H9 (cell line): ENCODE measurements at regions not wholly inside any gene's neighbourhood (a gene's known extent, or its start where the extent isn't known, plus 50 kb on each side); places are given as distances from the start of the nearest gene placed in this dataset.

Source experiments
- DNase-seq: peaks from one replicate; pipeline ENCODE4 v3.0.0-alpha.2; 2017
- H2AFZ ChIP-seq: one replicate; pipeline ENCODE4 v1.6.1; 2013; ENCODE audit warnings: mild to moderate bottlenecking, low read length, control low read depth, moderate library complexity
- H2AK5ac ChIP-seq: 2 replicates; pipeline ENCODE4 v1.6.1; 2013; ENCODE audit warnings: low read length, control low read depth, mixed read lengths; ENCODE audit not compliant: insufficient read length
- H2BK120ac ChIP-seq: one replicate; pipeline ENCODE4 v1.6.1; 2013; ENCODE audit warnings: low read depth, mild to moderate bottlenecking, low read length, control low read depth, inconsistent platforms; ENCODE audit not compliant: poor library complexity, severe bottlenecking
- H2BK12ac ChIP-seq: 2 replicates; pipeline ENCODE4 v1.6.1; 2013; ENCODE audit warnings: low read length, control low read depth, mixed read lengths, low read depth; ENCODE audit not compliant: insufficient read length
- H2BK15ac ChIP-seq: 2 replicates; pipeline ENCODE4 v1.6.1; 2013; ENCODE audit warnings: low read depth, low read length, control low read depth
- H2BK20ac ChIP-seq: one replicate; pipeline ENCODE4 v1.6.1; 2013; ENCODE audit warnings: low read depth, mild to moderate bottlenecking, low read length, control low read depth, inconsistent platforms; ENCODE audit not compliant: poor library complexity, severe bottlenecking
- H2BK5ac ChIP-seq: 2 replicates; pipeline ENCODE4 v1.6.1; 2013; ENCODE audit warnings: low read length, control low read depth, mixed read lengths; ENCODE audit not compliant: insufficient read length
- H3K14ac ChIP-seq: 2 replicates; pipeline ENCODE4 v1.6.1; 2013; ENCODE audit warnings: low read length, control low read depth; ENCODE audit not compliant: insufficient read depth
- H3K18ac ChIP-seq: 2 replicates; pipeline ENCODE4 v1.6.1; 2013; ENCODE audit warnings: low read depth, mild to moderate bottlenecking, mixed read lengths, low read length, control low read depth; ENCODE audit not compliant: insufficient read length
- H3K23ac ChIP-seq: 2 replicates; pipeline ENCODE4 v1.6.1; 2013; ENCODE audit warnings: low read length, control low read depth, mixed read lengths, low read depth; ENCODE audit not compliant: insufficient read length
- H3K23me2 ChIP-seq: 2 replicates; pipeline ENCODE4 v1.6.1; 2013; ENCODE audit warnings: low read depth, mild to moderate bottlenecking, mixed read lengths, low read length, control low read depth; ENCODE audit not compliant: insufficient read length, poor library complexity, severe bottlenecking
- H3K27ac ChIP-seq: 2 replicates; pipeline ENCODE4 v1.5.1; 2013; ENCODE audit warnings: low read length, control low read depth, mixed read lengths, low read depth; ENCODE audit not compliant: insufficient read length
- H3K27me3 ChIP-seq: 2 replicates; pipeline ENCODE4 v1.6.1; 2013; ENCODE audit warnings: low read length, control low read depth, inconsistent platforms; ENCODE audit not compliant: insufficient read depth
- H3K4ac ChIP-seq: 2 replicates; pipeline ENCODE4 v1.6.1; 2013; ENCODE audit warnings: low read depth, mild to moderate bottlenecking, control low read depth, inconsistent platforms, low read length, moderate library complexity
- H3K4me1 ChIP-seq: 2 replicates; pipeline ENCODE4 v1.6.1; 2013; ENCODE audit warnings: low read length, control low read depth, inconsistent platforms; ENCODE audit not compliant: insufficient read depth
- H3K4me2 ChIP-seq: 2 replicates; pipeline ENCODE4 v1.6.1; 2013; ENCODE audit warnings: low read length, control low read depth, mixed read lengths; ENCODE audit not compliant: insufficient read length, insufficient read depth
- H3K56ac ChIP-seq: 2 replicates; pipeline ENCODE4 v1.6.1; 2013; ENCODE audit warnings: low read depth, mild to moderate bottlenecking, mixed read lengths, low read length, control low read depth; ENCODE audit not compliant: insufficient read length
- H3K79me1 ChIP-seq: 2 replicates; pipeline ENCODE4 v1.6.1; 2013; ENCODE audit warnings: low read depth, mild to moderate bottlenecking, moderate library complexity, low read length, control low read depth, inconsistent platforms; ENCODE audit not compliant: insufficient read depth, poor library complexity, severe bottlenecking
- H3K79me2 ChIP-seq: 2 replicates; pipeline ENCODE4 v1.6.1; 2013; ENCODE audit warnings: low read length, control low read depth, inconsistent platforms; ENCODE audit not compliant: insufficient read depth
- H3K9ac ChIP-seq: 2 replicates; pipeline ENCODE4 v1.6.1; 2013; ENCODE audit warnings: low read length, control low read depth, mixed read lengths; ENCODE audit not compliant: insufficient read length; ENCODE audit errors: extremely low read depth
- H3K9me3 ChIP-seq: one replicate; pipeline ENCODE4 v1.6.1; 2013; ENCODE audit warnings: low read depth, low read length, inconsistent platforms; ENCODE audit not compliant: control insufficient read depth
- H3T11ph ChIP-seq: one replicate; pipeline ENCODE4 v1.6.1; 2013; ENCODE audit warnings: mild to moderate bottlenecking, low read length, control low read depth, inconsistent platforms
- H4K20me1 ChIP-seq: one replicate; pipeline ENCODE4 v1.6.1; 2013; ENCODE audit not compliant: control insufficient read depth, insufficient read length, insufficient read depth
- H4K5ac ChIP-seq: 2 replicates; pipeline ENCODE4 v1.6.1; 2013; ENCODE audit warnings: low read depth, mild to moderate bottlenecking, mixed read lengths, low read length, control low read depth; ENCODE audit not compliant: insufficient read length
- H4K8ac ChIP-seq: replicated peaks from 2 replicates; pipeline ENCODE4 v1.6.1; 2013; ENCODE audit warnings: low read length, control low read depth, mixed read lengths, low read depth; ENCODE audit not compliant: insufficient read length
- H4K91ac ChIP-seq: 2 replicates; pipeline ENCODE4 v1.6.1; 2013; ENCODE audit warnings: low read depth, mild to moderate bottlenecking, moderate library complexity, mixed read lengths, low read length, control low read depth; ENCODE audit not compliant: insufficient read length
- H3K27ac Mint-ChIP-seq, 3 experiments: 2 replicates in 2 of 3; 3 replicates in 1 of 3; pipeline ENCODE4 v1.8.0; 2020 to 2021; ENCODE audit warnings: mixed read lengths in 3 of 3, mild to moderate bottlenecking in 1 of 3, moderate library complexity in 1 of 3
- H3K27me3 Mint-ChIP-seq: 2 replicates; pipeline ENCODE4 v1.8.0; 2021; ENCODE audit warnings: low read depth, mild to moderate bottlenecking, moderate library complexity, mixed read lengths
- H3K36me3 Mint-ChIP-seq, 3 experiments: 2 replicates in 2 of 3; 3 replicates in 1 of 3; pipeline ENCODE4 v1.8.0; 2020 to 2021; ENCODE audit warnings: low read depth in 3 of 3, mixed read lengths in 3 of 3; ENCODE audit not compliant: insufficient read depth in 1 of 3
- H3K4me1 Mint-ChIP-seq, 2 experiments: 2 replicates each; pipeline ENCODE4 v1.8.0; 2020; ENCODE audit warnings: mixed read lengths in 2 of 2
- H3K4me3 Mint-ChIP-seq, 2 experiments: 2 replicates in 1 of 2; 3 replicates in 1 of 2; pipeline ENCODE4 v1.8.0; 2020 to 2021; ENCODE audit warnings: mild to moderate bottlenecking in 2 of 2, mixed read lengths in 2 of 2, moderate library complexity in 1 of 2
- H3K9me3 Mint-ChIP-seq, 2 experiments: 2 replicates in 1 of 2; 3 replicates in 1 of 2; pipeline ENCODE4 v1.8.0; 2020; ENCODE audit warnings: mild to moderate bottlenecking in 2 of 2, mixed read lengths in 2 of 2, moderate library complexity in 1 of 2
- CTCF ChIP-seq: fragments of 200-600 bp; sonication (generic); conservative IDR thresholded peaks from 3 replicates; pipeline ENCODE4 v1.8.0; 2021; ENCODE audit warnings: antibody characterized with exemption, mild to moderate bottlenecking
- WGBS: extraction: QIAGEN DNeasy Blood & Tissue Kit; methylation state at CpG from one replicate; pipeline ENCODE4 v1.1.7; 2013; ENCODE audit warnings: missing lambda C conversion rate, low lambda C conversion rate, mixed read lengths; ENCODE audit not compliant: insufficient read length; ENCODE audit errors: extremely low coverage; 5-methylcytosine and 5-hydroxymethylcytosine counted together

DNA sequence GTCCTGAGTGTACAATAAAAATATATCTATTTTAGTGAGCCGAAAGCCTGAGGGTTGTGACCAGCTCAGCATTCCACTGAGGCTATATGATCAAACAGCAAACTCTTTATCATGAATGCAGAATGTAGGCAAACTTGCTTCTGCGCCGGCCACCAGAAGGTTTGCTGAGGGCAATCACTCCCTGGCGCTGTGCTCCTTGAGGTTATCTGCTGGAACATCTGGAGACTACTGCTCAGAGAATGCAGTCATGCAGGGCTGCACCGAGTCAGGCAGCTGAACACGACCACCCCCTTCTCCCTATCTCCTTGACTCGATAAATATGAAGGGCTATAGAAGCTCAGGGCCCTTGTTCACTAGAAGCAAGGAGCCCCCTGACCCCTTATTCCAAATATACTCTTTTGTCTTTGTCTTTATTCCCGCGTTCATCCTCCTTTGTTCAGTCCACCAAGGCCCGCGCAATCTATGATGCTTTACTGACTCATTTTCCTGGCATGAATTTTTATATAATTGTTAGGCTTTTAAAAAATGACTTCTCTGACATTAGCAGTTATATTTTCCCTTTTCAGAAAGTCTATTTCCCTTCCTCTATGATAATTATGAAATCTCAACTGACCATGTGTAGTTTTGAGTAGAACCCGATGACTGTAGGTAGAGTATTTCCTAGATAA, 1089.3 kb downstream of the SLC16A7 start:
- Histone ChIP-seq H4K20me1 (no peaks in the 10 kb centered on the region), H2AK5ac (no peak overlapping the region), H2BK15ac (no peak overlapping the region), H3K4me2 (no peak overlapping the region), H2BK5ac (no peak overlapping the region), H2AFZ (no peak overlapping the region), H2BK20ac (no peak overlapping the region), H3K27ac (no peak overlapping the region), H3T11ph (no peak overlapping the region), H2BK12ac (no peak overlapping the region), H3K4me1 (no peaks in the 10 kb centered on the region), H3K79me1 (no peaks in the 10 kb centered on the region), H4K91ac (no peak overlapping the region), H3K9ac (no peak overlapping the region), H3K23ac (no peak overlapping the region), H4K8ac (no peak overlapping the region), H3K27me3 (no peaks in the 10 kb centered on the region), H3K23me2 (no peaks in the 10 kb centered on the region), H4K5ac (no peak overlapping the region), H3K56ac (no peak overlapping the region), H3K14ac (no peak overlapping the region), H3K18ac (no peak overlapping the region), H3K9me3 (no peaks in the 10 kb centered on the region), H3K4ac (no peak overlapping the region), H2BK120ac (no peak overlapping the region), H3K79me2 (no peaks in the 10 kb centered on the region)
- H3K27ac Mint-ChIP-seq = no peak overlapping the region
- no peaks in the 10 kb centered on the region for H3K27me3 Mint-ChIP-seq
- WGBS = no CpG with 5 or more reads among the region's 12 CpGs
- H3K9me3 Mint-ChIP-seq = peaks cover 11 to 24% of the 10 kb centered on the region in 2 experiments; a peak in 4 of 5 replicates
- TF ChIP-seq CTCF = no peak
- H3K4me1 Mint-ChIP-seq = no peaks in the 10 kb centered on the region
- H3K4me3 Mint-ChIP-seq = no peak overlapping the region
- DNase-seq = no peak
- peaks cover 2 to 12% (median 3%) of the 10 kb centered on the region in 3 experiments; a peak in 4 of 7 replicates for H3K36me3 Mint-ChIP-seq
